ENCODE measurements at regions not wholly inside any gene's neighbourhood (a gene's known extent, or its start where the extent isn't known, plus 50 kb on each side); places are given as distances from the start of the nearest gene placed in this dataset.

DNA sequence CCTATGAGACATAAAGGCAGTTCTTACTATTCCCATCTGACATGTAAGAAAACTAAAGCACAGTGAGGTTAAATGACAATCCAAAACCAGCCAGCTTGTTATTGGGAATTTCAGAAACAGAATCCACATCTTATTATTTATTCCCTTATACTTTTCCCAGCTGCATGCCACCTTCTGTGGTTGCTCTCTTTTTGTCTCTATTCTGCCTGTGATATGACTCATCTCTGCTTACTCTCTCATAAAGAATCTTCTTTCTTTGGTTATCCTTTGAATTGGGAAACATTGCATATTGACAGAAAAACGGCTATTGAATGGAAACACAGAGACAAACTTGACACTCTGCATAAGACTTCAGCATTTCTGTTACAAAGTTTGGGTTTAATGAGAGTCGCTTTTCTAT, 183.2 kb downstream of the TLR4 start:
- Mint-ChIP-seq H3K4me3 (no peak overlapping the region), H3K27ac (no peak overlapping the region), H3K9me3 (peaks cover 28% of the 10 kb centered on the region), H3K36me3 (ENCODE audit: low read depth) (no peaks in the 10 kb centered on the region), H3K27me3 (ENCODE audit: insufficient read depth, low read depth, poor library complexity) (no peaks in the 10 kb centered on the region), H3K4me1 (no peaks in the 10 kb centered on the region)
- no peak overlapping the region for H2AFZ ChIP-seq
- H3K27me3 ChIP-seq (ENCODE audit: insufficient read depth): no peaks in the 10 kb centered on the region
- H3K36me3 ChIP-seq (ENCODE audit: insufficient read depth): no peaks in the 10 kb centered on the region
- DNase-seq (ENCODE audit: low spot score): no peak
- H4K20me1 ChIP-seq (replicated peaks; ENCODE audit: insufficient read depth): no peaks in the 10 kb centered on the region
- ATAC-seq: no peak
- no peak overlapping the region for H3K4me2 ChIP-seq
- H3K27ac ChIP-seq (ENCODE audit: low read depth): no peak overlapping the region
- no peaks in the 10 kb centered on the region for H3K9me2 ChIP-seq (ENCODE audit: insufficient read depth)
- H3F3A ChIP-seq (replicated peaks; ENCODE audit: low read depth): no peaks in the 10 kb centered on the region
- no peaks in the 10 kb centered on the region for H3K4me1 ChIP-seq (ENCODE audit: insufficient read depth)
- no peaks in the 10 kb centered on the region for H3K79me2 ChIP-seq (replicated peaks; ENCODE audit: insufficient read depth)
- TF ChIP-seq ZNF331 (CRISPR knock-in tag; IDR thresholded peaks at IDR 0.05; ENCODE audit: low read depth) (no peak), ETS1 (IDR thresholded peaks at IDR 0.05) (no peak), EZH2phosphoT487 (IDR thresholded peaks at IDR 0.05; ENCODE audit: unreplicated experiment) (no peak), NANOG (IDR thresholded peaks at IDR 0.05; ENCODE audit: borderline replicate concordance) (no peak), JUNB (IDR thresholded peaks at IDR 0.05; ENCODE audit: unreplicated experiment) (no peak)
- H3K4me3 ChIP-seq: no peak overlapping the region

DNA sequence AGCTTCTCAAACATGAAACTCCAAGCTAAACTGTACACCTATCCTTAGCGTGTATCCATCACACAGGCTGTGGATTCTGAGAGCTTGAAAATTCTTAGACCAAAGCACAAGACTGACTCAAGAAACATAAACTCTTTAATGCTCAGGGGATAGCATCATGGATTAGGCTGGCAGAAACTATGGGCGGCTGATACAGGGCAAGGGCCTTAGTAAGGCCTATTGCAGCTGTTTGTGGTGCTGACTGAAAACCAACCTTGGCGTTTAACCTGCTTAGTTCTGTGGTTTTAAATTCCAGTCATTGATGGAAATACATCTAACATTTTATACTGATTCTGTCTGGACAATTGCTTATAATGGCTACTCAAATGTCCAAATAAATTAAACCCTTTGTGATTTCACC, 183.7 kb downstream of the TLR4 start:
- Mint-ChIP-seq H3K27me3 (ENCODE audit: insufficient read depth, low read depth, poor library complexity) (no peaks in the 10 kb centered on the region), H3K4me1 (no peaks in the 10 kb centered on the region), H3K4me3 (no peak overlapping the region), H3K27ac (no peak overlapping the region), H3K36me3 (ENCODE audit: low read depth) (no peaks in the 10 kb centered on the region), H3K9me3 (peaks cover 28% of the 10 kb centered on the region)
- H3K9me2 ChIP-seq (ENCODE audit: insufficient read depth): no peaks in the 10 kb centered on the region
- H3K27ac ChIP-seq (ENCODE audit: low read depth): no peak overlapping the region
- H3F3A ChIP-seq (replicated peaks; ENCODE audit: low read depth): no peaks in the 10 kb centered on the region
- ATAC-seq (no peak), DNase-seq (ENCODE audit: low spot score) (no peak)
- no peak overlapping the region for H2AFZ ChIP-seq
- H3K79me2 ChIP-seq (replicated peaks; ENCODE audit: insufficient read depth): no peaks in the 10 kb centered on the region
- H3K4me2 ChIP-seq: no peak overlapping the region
- no peak overlapping the region for H3K4me3 ChIP-seq
- no peaks in the 10 kb centered on the region for H3K27me3 ChIP-seq (ENCODE audit: insufficient read depth)
- no peaks in the 10 kb centered on the region for H4K20me1 ChIP-seq (replicated peaks; ENCODE audit: insufficient read depth)
- H3K36me3 ChIP-seq (ENCODE audit: insufficient read depth): no peaks in the 10 kb centered on the region
- H3K4me1 ChIP-seq (ENCODE audit: insufficient read depth): no peaks in the 10 kb centered on the region
- TF ChIP-seq NANOG (IDR thresholded peaks at IDR 0.05; ENCODE audit: borderline replicate concordance) (no peak), JUNB (IDR thresholded peaks at IDR 0.05; ENCODE audit: unreplicated experiment) (no peak), ZNF462 (CRISPR knock-in tag; IDR thresholded peaks at IDR 0.05) (no peak), STAT1 (IDR thresholded peaks at IDR 0.05; ENCODE audit: unreplicated experiment) (no peak), ETS1 (IDR thresholded peaks at IDR 0.05) (no peak), ZNF114 (CRISPR knock-in tag; IDR thresholded peaks at IDR 0.05) (no peak), POLR2AphosphoS5 (IDR thresholded peaks at IDR 0.05; ENCODE audit: low read depth) (no peak), CREB1 (CRISPR knock-in tag; IDR thresholded peaks at IDR 0.05; ENCODE audit: low read depth) (no peak), EZH2phosphoT487 (IDR thresholded peaks at IDR 0.05; ENCODE audit: unreplicated experiment) (no peak)
- TF ChIP-seq, protein P1, sequence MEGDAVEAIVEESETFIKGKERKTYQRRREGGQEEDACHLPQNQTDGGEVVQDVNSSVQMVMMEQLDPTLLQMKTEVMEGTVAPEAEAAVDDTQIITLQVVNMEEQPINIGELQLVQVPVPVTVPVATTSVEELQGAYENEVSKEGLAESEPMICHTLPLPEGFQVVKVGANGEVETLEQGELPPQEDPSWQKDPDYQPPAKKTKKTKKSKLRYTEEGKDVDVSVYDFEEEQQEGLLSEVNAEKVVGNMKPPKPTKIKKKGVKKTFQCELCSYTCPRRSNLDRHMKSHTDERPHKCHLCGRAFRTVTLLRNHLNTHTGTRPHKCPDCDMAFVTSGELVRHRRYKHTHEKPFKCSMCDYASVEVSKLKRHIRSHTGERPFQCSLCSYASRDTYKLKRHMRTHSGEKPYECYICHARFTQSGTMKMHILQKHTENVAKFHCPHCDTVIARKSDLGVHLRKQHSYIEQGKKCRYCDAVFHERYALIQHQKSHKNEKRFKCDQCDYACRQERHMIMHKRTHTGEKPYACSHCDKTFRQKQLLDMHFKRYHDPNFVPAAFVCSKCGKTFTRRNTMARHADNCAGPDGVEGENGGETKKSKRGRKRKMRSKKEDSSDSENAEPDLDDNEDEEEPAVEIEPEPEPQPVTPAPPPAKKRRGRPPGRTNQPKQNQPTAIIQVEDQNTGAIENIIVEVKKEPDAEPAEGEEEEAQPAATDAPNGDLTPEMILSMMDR (conservative IDR thresholded peaks at IDR 0.05; ENCODE audit: low read depth in 2 of 2): no peak

All from GM23338 (cell line).